HL-60 (cell line): ENCODE measurements at regions not wholly inside any gene's neighbourhood (a gene's known extent, or its start where the extent isn't known, plus 50 kb on each side); places are given as distances from the start of the nearest gene placed in this dataset.

Experiments used
- DNase-seq, 2 experiments: peaks; one replicate each; pipeline ENCODE4 v3.0.0-alpha.2; 2010 to 2020; ENCODE audit warnings: low read depth in 1 of 2, low spot score in 1 of 2
- H3K27ac ChIP-seq: fragments of 250-450 bp; sonication (Bioruptor Pico); replicated peaks from 2 replicates; pipeline ENCODE4 v1.5.1; 2020; ENCODE audit warnings: mild to moderate bottlenecking, moderate library complexity
- H3K27me3 ChIP-seq: fragments of 250-450 bp; sonication (Bioruptor Pico); 2 replicates; pipeline ENCODE4 v1.5.1; 2021; ENCODE audit warnings: mild to moderate bottlenecking, moderate library complexity; ENCODE audit not compliant: insufficient read depth, poor library complexity, severe bottlenecking
- H3K4me3 ChIP-seq: replicated peaks from 2 replicates; pipeline ENCODE4 v1.5.1; 2011; ENCODE audit warnings: mild to moderate bottlenecking, control low read depth, low read length; ENCODE audit not compliant: insufficient read depth
- CTCF ChIP-seq: IDR thresholded peaks from one replicate; pipeline ENCODE4 v1.5.1; 2011; ENCODE audit warnings: low read length, control low read depth, inconsistent platforms; ENCODE audit not compliant: insufficient read depth
- GABPA ChIP-seq: IDR thresholded peaks from 2 replicates; pipeline ENCODE4 v1.6.1; 2012; ENCODE audit warnings: low read depth
- POLR2AphosphoS5 ChIP-seq: IDR thresholded peaks from 2 replicates; pipeline ENCODE4 v1.6.1; 2012; ENCODE audit warnings: low read depth
- SPI1 ChIP-seq: IDR thresholded peaks from 2 replicates; pipeline ENCODE4 v1.6.1; 2012; ENCODE audit warnings: low read depth, mild to moderate bottlenecking, borderline replicate concordance
- TF ChIP-seq, protein P1 (sequence below): IDR thresholded peaks from 2 replicates; pipeline ENCODE4 v1.6.1; 2012; ENCODE audit warnings: low read depth; ENCODE audit not compliant: insufficient replicate concordance

- H3K4me3 ChIP-seq: no peak overlapping the region
- no peak overlapping the region for H3K27ac ChIP-seq
- TF ChIP-seq GABPA: no peak
- no peak for TF ChIP-seq CTCF
- TF ChIP-seq, protein P1, sequence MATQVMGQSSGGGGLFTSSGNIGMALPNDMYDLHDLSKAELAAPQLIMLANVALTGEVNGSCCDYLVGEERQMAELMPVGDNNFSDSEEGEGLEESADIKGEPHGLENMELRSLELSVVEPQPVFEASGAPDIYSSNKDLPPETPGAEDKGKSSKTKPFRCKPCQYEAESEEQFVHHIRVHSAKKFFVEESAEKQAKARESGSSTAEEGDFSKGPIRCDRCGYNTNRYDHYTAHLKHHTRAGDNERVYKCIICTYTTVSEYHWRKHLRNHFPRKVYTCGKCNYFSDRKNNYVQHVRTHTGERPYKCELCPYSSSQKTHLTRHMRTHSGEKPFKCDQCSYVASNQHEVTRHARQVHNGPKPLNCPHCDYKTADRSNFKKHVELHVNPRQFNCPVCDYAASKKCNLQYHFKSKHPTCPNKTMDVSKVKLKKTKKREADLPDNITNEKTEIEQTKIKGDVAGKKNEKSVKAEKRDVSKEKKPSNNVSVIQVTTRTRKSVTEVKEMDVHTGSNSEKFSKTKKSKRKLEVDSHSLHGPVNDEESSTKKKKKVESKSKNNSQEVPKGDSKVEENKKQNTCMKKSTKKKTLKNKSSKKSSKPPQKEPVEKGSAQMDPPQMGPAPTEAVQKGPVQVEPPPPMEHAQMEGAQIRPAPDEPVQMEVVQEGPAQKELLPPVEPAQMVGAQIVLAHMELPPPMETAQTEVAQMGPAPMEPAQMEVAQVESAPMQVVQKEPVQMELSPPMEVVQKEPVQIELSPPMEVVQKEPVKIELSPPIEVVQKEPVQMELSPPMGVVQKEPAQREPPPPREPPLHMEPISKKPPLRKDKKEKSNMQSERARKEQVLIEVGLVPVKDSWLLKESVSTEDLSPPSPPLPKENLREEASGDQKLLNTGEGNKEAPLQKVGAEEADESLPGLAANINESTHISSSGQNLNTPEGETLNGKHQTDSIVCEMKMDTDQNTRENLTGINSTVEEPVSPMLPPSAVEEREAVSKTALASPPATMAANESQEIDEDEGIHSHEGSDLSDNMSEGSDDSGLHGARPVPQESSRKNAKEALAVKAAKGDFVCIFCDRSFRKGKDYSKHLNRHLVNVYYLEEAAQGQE: no peak
- no peak for TF ChIP-seq SPI1
- no peak for TF ChIP-seq POLR2AphosphoS5
- no peaks in the 10 kb centered on the region for H3K27me3 ChIP-seq
- no peak for DNase-seq
Observed at GRCh38 chr5:156164306-156164705, 162.7 kb upstream of the SGCD start.

GRCh38 chr5:156169495-156169894 is 157.5 kb upstream of the SGCD start:
- no peak for DNase-seq
- H3K27ac ChIP-seq: no peak overlapping the region
- no peak overlapping the region for H3K4me3 ChIP-seq
- H3K27me3 ChIP-seq: no peaks in the 10 kb centered on the region
- TF ChIP-seq POLR2AphosphoS5 (no peak), SPI1 (no peak), CTCF (no peak), GABPA (no peak)
- TF ChIP-seq, protein P1: no peak

DNA sequence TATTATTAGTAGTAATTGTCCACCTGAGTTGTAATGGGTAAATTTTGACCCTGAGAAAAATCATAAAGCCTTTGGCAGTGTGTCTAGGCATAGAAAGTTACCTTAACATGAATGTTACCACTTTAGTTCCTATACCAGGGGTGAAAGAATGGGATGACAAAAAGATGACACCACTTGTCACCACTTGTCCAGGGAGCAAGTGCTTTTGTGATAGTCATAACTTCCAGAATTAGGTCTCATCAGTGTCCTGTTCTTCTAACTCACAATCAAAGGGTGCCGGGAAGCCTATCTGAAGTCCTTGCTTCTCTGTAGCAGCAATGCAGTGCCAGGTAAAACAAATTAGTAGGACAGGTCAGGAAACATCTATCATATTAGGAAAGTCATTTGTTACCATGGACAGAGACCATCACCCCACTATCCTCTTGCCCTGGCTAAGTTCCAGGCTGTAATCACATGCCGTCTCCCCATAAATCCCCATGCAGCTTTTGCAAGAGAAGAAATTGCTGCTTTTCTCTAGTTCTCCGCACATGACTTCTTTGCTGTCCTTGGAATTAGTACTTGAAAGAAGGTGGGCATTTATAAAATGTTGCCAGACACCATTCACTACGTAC is 156.5 kb upstream of the SGCD start:
- TF ChIP-seq, protein P1: peak; percentile 42
- TF ChIP-seq SPI1: no peak
- H3K27me3 ChIP-seq: no peaks in the 10 kb centered on the region
- DNase-seq: no peak
- H3K4me3 ChIP-seq: no peak overlapping the region
- H3K27ac ChIP-seq: no peak overlapping the region
